ENCODE measurements at regions not wholly inside any gene's neighbourhood (a gene's known extent, or its start where the extent isn't known, plus 50 kb on each side); places are given as distances from the start of the nearest gene placed in this dataset.

- Histone ChIP-seq H3K4me1 (no peaks in the 10 kb centered on the region), H3K9me3 (peaks cover 0 to 12% (median 3%) of the 10 kb centered on the region in 4 donors), H3K27ac (no peak overlapping the region), H3K27me3 (no peaks in the 10 kb centered on the region), H3K36me3 (no peaks in the 10 kb centered on the region), H3K4me3 (no peak overlapping the region)
- intact Hi-C loops (cut with DNase I; ENCODE audit: low total_unique reads): no loop called here
- no peak for DNase-seq
- 53 to 74% (median 63%) methylated on average over 8 of the region's 8 CpGs for WGBS, 5 donors
- TF ChIP-seq POLR2A (IDR thresholded peaks at IDR 0.05): no peak
- no peak for TF ChIP-seq POLR2AphosphoS5 (IDR thresholded peaks at IDR 0.05)
- TF ChIP-seq, protein P1, sequence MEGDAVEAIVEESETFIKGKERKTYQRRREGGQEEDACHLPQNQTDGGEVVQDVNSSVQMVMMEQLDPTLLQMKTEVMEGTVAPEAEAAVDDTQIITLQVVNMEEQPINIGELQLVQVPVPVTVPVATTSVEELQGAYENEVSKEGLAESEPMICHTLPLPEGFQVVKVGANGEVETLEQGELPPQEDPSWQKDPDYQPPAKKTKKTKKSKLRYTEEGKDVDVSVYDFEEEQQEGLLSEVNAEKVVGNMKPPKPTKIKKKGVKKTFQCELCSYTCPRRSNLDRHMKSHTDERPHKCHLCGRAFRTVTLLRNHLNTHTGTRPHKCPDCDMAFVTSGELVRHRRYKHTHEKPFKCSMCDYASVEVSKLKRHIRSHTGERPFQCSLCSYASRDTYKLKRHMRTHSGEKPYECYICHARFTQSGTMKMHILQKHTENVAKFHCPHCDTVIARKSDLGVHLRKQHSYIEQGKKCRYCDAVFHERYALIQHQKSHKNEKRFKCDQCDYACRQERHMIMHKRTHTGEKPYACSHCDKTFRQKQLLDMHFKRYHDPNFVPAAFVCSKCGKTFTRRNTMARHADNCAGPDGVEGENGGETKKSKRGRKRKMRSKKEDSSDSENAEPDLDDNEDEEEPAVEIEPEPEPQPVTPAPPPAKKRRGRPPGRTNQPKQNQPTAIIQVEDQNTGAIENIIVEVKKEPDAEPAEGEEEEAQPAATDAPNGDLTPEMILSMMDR (IDR thresholded peaks at IDR 0.05): no peak
Measured at GRCh38 chr10:29005988-29006387, 282.9 kb upstream of the LYZL1 start.

GRCh38 chr10:29007370-29007747, 281.5 kb upstream of the LYZL1 start:
- no peaks in the 10 kb centered on the region for H3K4me1 ChIP-seq
- 94 to 99% (median 97%) methylated on average over 9 of the region's 9 CpGs for WGBS, 5 donors
- no peak for DNase-seq
- H3K9me3 ChIP-seq: peaks cover 0 to 12% (median 3%) of the 10 kb centered on the region in 4 donors
- H3K36me3 ChIP-seq: no peaks in the 10 kb centered on the region
- H3K4me3 ChIP-seq: no peak overlapping the region
- no peak overlapping the region for H3K27ac ChIP-seq
- H3K27me3 ChIP-seq: no peaks in the 10 kb centered on the region
- TF ChIP-seq, protein P1 (IDR thresholded peaks at IDR 0.05): no peak
- TF ChIP-seq EP300 (IDR thresholded peaks at IDR 0.05) (no peak), POLR2AphosphoS5 (IDR thresholded peaks at IDR 0.05) (no peak), POLR2A (IDR thresholded peaks at IDR 0.05) (no peak)
- intact Hi-C loops (cut with DNase I; ENCODE audit: low total_unique reads): no loop called here

DNA sequence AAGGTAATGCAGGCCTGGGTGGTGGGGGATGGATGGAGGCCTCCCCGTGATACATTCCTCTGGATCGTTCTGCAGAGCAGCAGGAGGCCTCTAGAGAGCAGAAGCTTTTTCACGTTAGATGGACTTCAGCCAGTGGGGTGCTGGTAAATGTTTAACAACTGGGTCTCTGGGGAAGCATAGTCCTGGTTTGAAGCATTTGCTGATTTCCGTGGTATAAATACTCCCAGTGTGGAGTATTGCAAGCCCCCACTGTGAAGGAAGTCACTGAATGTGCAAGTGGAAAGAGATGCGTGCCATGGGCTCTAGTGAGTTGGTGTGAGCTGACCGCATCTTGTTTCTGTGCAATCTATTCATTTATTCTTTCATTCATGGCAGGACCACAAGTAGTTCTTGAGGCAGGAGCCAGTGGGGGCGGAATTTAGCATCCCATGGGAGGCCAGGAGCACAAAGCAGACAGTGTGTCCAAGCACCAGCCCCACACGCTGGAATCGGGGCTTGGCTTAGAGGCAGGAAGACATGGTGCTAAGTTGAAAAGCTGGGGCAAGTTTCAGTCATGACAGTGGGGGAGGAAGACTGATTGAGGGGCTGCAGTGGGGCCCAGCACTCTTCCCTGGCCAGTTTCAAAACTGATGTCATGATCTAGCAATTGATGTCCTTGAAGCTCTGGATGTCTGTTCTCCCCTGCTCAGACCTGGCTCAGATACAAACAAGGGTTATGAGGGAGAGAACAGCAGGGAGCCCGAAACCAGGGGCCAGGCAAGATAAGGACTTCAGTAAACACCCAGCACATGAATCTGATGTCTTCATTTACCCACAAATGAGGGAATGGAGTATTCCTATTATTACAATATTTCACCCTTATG, 280.9 kb upstream of the LYZL1 start:
- Histone ChIP-seq H3K27me3 (no peaks in the 10 kb centered on the region), H3K36me3 (no peaks in the 10 kb centered on the region), H3K9me3 (peaks cover 0 to 12% (median 3%) of the 10 kb centered on the region in 4 donors), H3K4me1 (no peaks in the 10 kb centered on the region), H3K4me3 (no peak overlapping the region), H3K27ac (no peak overlapping the region)
- intact Hi-C loops (cut with DNase I; ENCODE audit: low total_unique reads): no loop called here
- 64 to 80% (median 74%) methylated on average over 10 of the region's 10 CpGs for WGBS, 5 donors
- TF ChIP-seq EP300 (IDR thresholded peaks at IDR 0.05): no peak
- TF ChIP-seq, protein P1 (IDR thresholded peaks at IDR 0.05): no peak
- DNase-seq: peak in 1 of 2 donors; percentile 39

- DNase-seq: no peak
- Histone ChIP-seq H3K27me3 (no peaks in the 10 kb centered on the region), H3K4me1 (no peaks in the 10 kb centered on the region), H3K4me3 (no peak overlapping the region), H3K27ac (no peak overlapping the region), H3K36me3 (no peaks in the 10 kb centered on the region), H3K9me3 (peaks cover 0 to 12% (median 3%) of the 10 kb centered on the region in 4 donors)
- TF ChIP-seq EP300 (IDR thresholded peaks at IDR 0.05) (no peak), POLR2A (IDR thresholded peaks at IDR 0.05) (no peak)
- TF ChIP-seq, protein P1 (IDR thresholded peaks at IDR 0.05): no peak
- intact Hi-C loops (cut with DNase I; ENCODE audit: low total_unique reads): no loop called here
- 77 to 87% (median 85%) methylated on average over 5 of the region's 5 CpGs for WGBS, 5 donors
Measured at GRCh38 chr10:29009464-29009863, 279.4 kb upstream of the LYZL1 start.

Data from stomach (tissue), 8 donors.